Endothelial cell of umbilical vein (primary cell): ENCODE measurements at regions not wholly inside any gene's neighbourhood (a gene's known extent, or its start where the extent isn't known, plus 50 kb on each side); places are given as distances from the start of the nearest gene placed in this dataset.

Experiments
- BruUV-seq: library from RNA; stranded (reverse); fragments of 400-500 nt; replicated peaks from 2 replicates; lab custom pipeline; 2021; lab: Mats Ljungman, UMichigan
- CTCF ChIA-PET: fragments of 300-600, 350-600 bp; sonication (Branson Sonifier 250); formaldehyde crosslinking; loops from one replicate; lab custom pipeline; 2021; ENCODE audit warnings: antibody characterized with exemption, inconsistent platforms; lab: Charles Lee
- POLR2A ChIA-PET: fragments of 300-600, 350-600 bp; sonication (Branson Sonifier 250); formaldehyde crosslinking; loops from one replicate; lab custom pipeline; 2021; ENCODE audit warnings: antibody characterized with exemption, inconsistent platforms; lab: Charles Lee
- DNase-seq: peaks from one replicate; pipeline ENCODE4 v3.0.0-alpha.2; 2011; ENCODE audit warnings: low read depth, low spot score
- FAIRE-seq: peaks from 2 replicates; lab custom pipeline; 2011; peaks lifted over from hg19 to GRCh38; lab: Jason Lieb, UNC
- H2AFZ ChIP-seq: 2 replicates; pipeline ENCODE4 v1.6.0; 2012; ENCODE audit warnings: low read depth, low read length, control low read depth, inconsistent platforms
- H3K27ac ChIP-seq: 2 replicates; pipeline ENCODE4 v1.5.1; 2011; ENCODE audit warnings: low read depth, mild to moderate bottlenecking, control low read depth, low read length, moderate library complexity; ENCODE audit not compliant: insufficient read depth
- H3K27me3 ChIP-seq, 2 experiments: 2 replicates each; pipeline versions ENCODE4 v1.6.0 to v1.6.1; 2011; ENCODE audit warnings: low read length in 2 of 2, mixed read lengths in 1 of 2; ENCODE audit not compliant: control insufficient read depth in 2 of 2, insufficient read depth in 2 of 2
- H3K36me3 ChIP-seq, 2 experiments: 2 replicates in 1 of 2; 3 replicates in 1 of 2; pipeline ENCODE4 v1.5.1; 2011; ENCODE audit warnings: low read length in 2 of 2, mild to moderate bottlenecking in 1 of 2, moderate library complexity in 1 of 2; ENCODE audit not compliant: control insufficient read depth in 2 of 2, insufficient read depth in 2 of 2; ENCODE audit errors: extremely low read depth in 1 of 2
- H3K4me1 ChIP-seq: 3 replicates; pipeline ENCODE4 v1.5.1; 2011; ENCODE audit warnings: mild to moderate bottlenecking, low read length; ENCODE audit not compliant: control insufficient read depth, insufficient read depth; ENCODE audit errors: extremely low read depth
- H3K4me2 ChIP-seq: 2 replicates; pipeline ENCODE4 v1.6.1; 2011; ENCODE audit warnings: low read length, control low read depth, mixed read lengths; ENCODE audit not compliant: insufficient read depth
- H3K4me3 ChIP-seq, 3 experiments: fragments of 200-600 bp in 1 of 3; sonication (generic), shearing (Covaris generic) in 1 of 3; replicated peaks in 1 of 3; 2 replicates each; pipeline ENCODE4 v1.5.1; 2011 to 2016; ENCODE audit warnings: control low read depth in 3 of 3, low read length in 3 of 3, mild to moderate bottlenecking in 2 of 3, inconsistent platforms in 1 of 3, low read depth in 1 of 3, moderate library complexity in 1 of 3; ENCODE audit not compliant: insufficient read depth in 1 of 3
- H3K79me2 ChIP-seq: 2 replicates; pipeline ENCODE4 v1.6.0; 2012; ENCODE audit warnings: low read length, inconsistent platforms; ENCODE audit not compliant: control insufficient read depth, insufficient read depth
- H3K9ac ChIP-seq: replicated peaks from 2 replicates; pipeline ENCODE3; 2011; ENCODE audit warnings: low read length, control low read depth; ENCODE audit not compliant: insufficient read depth; ENCODE audit errors: extremely low read depth
- H3K9me1 ChIP-seq: replicated peaks from 3 replicates; pipeline ENCODE4 v1.6.0; 2011; ENCODE audit warnings: mild to moderate bottlenecking, low read length; ENCODE audit not compliant: control insufficient read depth, insufficient read depth; ENCODE audit errors: extremely low read depth
- H3K9me3 ChIP-seq: replicated peaks from 2 replicates; pipeline ENCODE4 v1.5.1; 2012; ENCODE audit warnings: low read length, inconsistent platforms; ENCODE audit not compliant: control insufficient read depth, insufficient read depth
- H4K20me1 ChIP-seq: replicated peaks from 2 replicates; pipeline ENCODE3; 2011; ENCODE audit warnings: mild to moderate bottlenecking, low read length; ENCODE audit not compliant: control insufficient read depth, insufficient read depth; ENCODE audit errors: extremely low read depth
- CTCF ChIP-seq, 2 donors: IDR thresholded peaks; 1 replicate in 1 of 2; 2 replicates in 1 of 2; pipeline ENCODE4 v1.5.1; 2011; ENCODE audit warnings: low read length in 2 of 2, mild to moderate bottlenecking in 2 of 2, moderate library complexity in 2 of 2, control low read depth in 1 of 2, inconsistent platforms in 1 of 2, low read depth in 1 of 2; ENCODE audit not compliant: insufficient read depth in 1 of 2; ENCODE audit errors: extremely low read depth in 1 of 2
- EZH2 ChIP-seq: IDR thresholded peaks from 2 replicates; pipeline ENCODE4 v1.6.1; 2012; ENCODE audit warnings: borderline replicate concordance, low read depth, mild to moderate bottlenecking, moderate library complexity, low read length, inconsistent platforms; ENCODE audit not compliant: severe bottlenecking
- FOS ChIP-seq: IDR thresholded peaks from 2 replicates; pipeline ENCODE4 v1.6.1; 2011; ENCODE audit warnings: mild to moderate bottlenecking, low read length, moderate library complexity, borderline replicate concordance; ENCODE audit not compliant: insufficient read depth
- GATA2 ChIP-seq: IDR thresholded peaks from 2 replicates; pipeline ENCODE4 v1.7.0; 2011; ENCODE audit warnings: low read depth, mild to moderate bottlenecking, moderate library complexity, mixed read lengths, low read length; ENCODE audit not compliant: insufficient read length, insufficient read depth
- JUN ChIP-seq: IDR thresholded peaks from 2 replicates; pipeline ENCODE4 v1.6.1; 2011; ENCODE audit warnings: borderline replicate concordance, low read depth; ENCODE audit not compliant: insufficient read length, insufficient read depth
- MAX ChIP-seq: IDR thresholded peaks from 2 replicates; pipeline ENCODE4 v1.6.1; 2011; ENCODE audit not compliant: insufficient read depth, insufficient read length
- MYC ChIP-seq: IDR thresholded peaks from one replicate; pipeline ENCODE4 v1.6.1; 2011; ENCODE audit warnings: mild to moderate bottlenecking, low read depth, low read length
- POLR2A ChIP-seq: IDR thresholded peaks from 2 replicates; pipeline ENCODE4 v1.6.1; 2012; ENCODE audit warnings: low read depth, mild to moderate bottlenecking, control low read depth, low read length
- POLR2AphosphoS5 ChIP-seq: IDR thresholded peaks from 2 replicates; pipeline ENCODE4 v1.6.1; 2012; ENCODE audit warnings: low read depth, mild to moderate bottlenecking, control low read depth, low read length, moderate library complexity; ENCODE audit not compliant: insufficient read depth
- dilution Hi-C: fragments of 300-500 bp; cut with MboI; formaldehyde crosslinking; loops from one replicate; pipeline ENCODE4 v1.15.0; 2019; ENCODE audit warnings: low sequenced_read_pairs; ENCODE audit not compliant: extremely low pct_ligation_motif_present
- intact Hi-C: fragments of 100-400 bp; cut with micrococcal nuclease; formaldehyde crosslinking; loops from one replicate; pipeline ENCODE4 v1.10.0; 2022

GRCh38 chr4:178426871-178427270 lies 984.6 kb upstream of the AGA start:
- Histone ChIP-seq H2AFZ (no peak overlapping the region), H4K20me1 (no peaks in the 10 kb centered on the region), H3K4me2 (no peak overlapping the region), H3K4me3 (no peak overlapping the region), H3K79me2 (no peaks in the 10 kb centered on the region), H3K27ac (no peak overlapping the region), H3K27me3 (no peaks in the 10 kb centered on the region), H3K9me1 (no peaks in the 10 kb centered on the region), H3K9ac (no peak overlapping the region), H3K36me3 (no peaks in the 10 kb centered on the region), H3K9me3 (peaks cover 5% of the 10 kb centered on the region), H3K4me1 (no peaks in the 10 kb centered on the region)
- intact Hi-C loops: no loop called here
- no peak for DNase-seq
- TF ChIP-seq MYC (no peak), EZH2 (no peak), GATA2 (no peak), FOS (no peak), CTCF (IDR thresholded peaks at IDR 0.05; ENCODE audit: extremely low read depth in 1 of 2, insufficient read depth in 1 of 2, low read depth in 1 of 2, low read length in 2 of 2) (no peak), JUN (no peak), POLR2AphosphoS5 (no peak), MAX (no peak), POLR2A (no peak)
- CTCF ChIA-PET: no interaction called here
- no peak for FAIRE-seq
- dilution Hi-C loops: no loop called here
- POLR2A ChIA-PET: no interaction called here
- BruUV-seq: no TSS peak
